Loucy (cell line): ENCODE measurements at regions not wholly inside any gene's neighbourhood (a gene's known extent, or its start where the extent isn't known, plus 50 kb on each side); places are given as distances from the start of the nearest gene placed in this dataset.

Source experiments
- CTCF ChIP-seq: fragments of 200-600 bp; sonication (generic); conservative IDR thresholded peaks from 2 replicates; pipeline ENCODE4 v1.5.1; 2014; ENCODE audit warnings: mild to moderate bottlenecking, antibody characterized with exemption, low read length
- EZH2phosphoT487 ChIP-seq: fragments of 200-600 bp; IDR thresholded peaks from 2 replicates; pipeline ENCODE4 v1.6.1; 2018; ENCODE audit warnings: antibody characterized with exemption, mild to moderate bottlenecking, moderate library complexity, borderline replicate concordance

GRCh38 chr6:99810295-99810694 is 183.7 kb downstream of the MCHR2 start:
- TF ChIP-seq CTCF (no peak), EZH2phosphoT487 (no peak)
